H1 (cell line): ENCODE measurements at regions not wholly inside any gene's neighbourhood (a gene's known extent, or its start where the extent isn't known, plus 50 kb on each side); places are given as distances from the start of the nearest gene placed in this dataset.

Experiments used
- CTCF ChIA-PET: fragments of 300-600 bp; sonication (Branson Sonifier 250); formaldehyde crosslinking; loops from one replicate; lab custom pipeline; 2021; ENCODE audit not compliant: partially characterized antibody; lab: Charles Lee
- POLR2A ChIA-PET: fragments of 300-600 bp; sonication (Branson Sonifier 250); formaldehyde crosslinking; loops from one replicate; lab custom pipeline; 2021; ENCODE audit warnings: inconsistent platforms; ENCODE audit not compliant: partially characterized antibody; lab: Charles Lee
- DNase-seq, 2 experiments: peaks; one replicate each; pipeline versions ENCODE4 v3.0.0 to v3.0.0-alpha.2; 2010 to 2022; ENCODE audit warnings: low spot score in 2 of 2, low read depth in 1 of 2, mixed read lengths in 1 of 2
- FAIRE-seq: peaks from 2 replicates; lab custom pipeline; 2011; peaks lifted over from hg19 to GRCh38; lab: Jason Lieb, UNC
- H2AFZ ChIP-seq: 2 replicates; pipeline ENCODE4 v1.8.1; 2012; ENCODE audit warnings: low read length, inconsistent platforms
- H2AK5ac ChIP-seq: 2 replicates; pipeline ENCODE4 v1.6.1; 2013; ENCODE audit warnings: low read depth, low read length
- H2BK120ac ChIP-seq: replicated peaks from 2 replicates; pipeline ENCODE3; 2013; ENCODE audit warnings: low read depth, low read length, inconsistent platforms
- H2BK12ac ChIP-seq: 2 replicates; pipeline ENCODE4 v1.6.1; 2013; ENCODE audit warnings: low read depth, low read length
- H2BK15ac ChIP-seq: 2 replicates; pipeline ENCODE4 v1.6.1; 2013; ENCODE audit warnings: low read length
- H2BK20ac ChIP-seq: 2 replicates; pipeline ENCODE4 v1.6.1; 2013; ENCODE audit warnings: low read length
- H2BK5ac ChIP-seq: 2 replicates; pipeline ENCODE4 v1.6.1; 2013; ENCODE audit warnings: low read depth, low read length
- H3K14ac ChIP-seq: 2 replicates; pipeline ENCODE4 v1.6.1; 2013; ENCODE audit warnings: inconsistent platforms; ENCODE audit not compliant: insufficient read length
- H3K18ac ChIP-seq: 2 replicates; pipeline ENCODE4 v1.6.1; 2013; ENCODE audit warnings: low read length; ENCODE audit errors: extremely low read depth
- H3K23ac ChIP-seq: 2 replicates; pipeline ENCODE4 v1.6.1; 2013; ENCODE audit warnings: inconsistent platforms; ENCODE audit not compliant: insufficient read length
- H3K23me2 ChIP-seq: 2 replicates; pipeline ENCODE4 v1.6.1; 2013; ENCODE audit warnings: low read depth, low read length
- H3K27ac ChIP-seq: 2 replicates; pipeline ENCODE4 v1.6.1; 2011; ENCODE audit warnings: low read depth, low read length, inconsistent platforms
- H3K27me3 ChIP-seq, 4 experiments: replicated peaks in 1 of 4; 1 replicate in 1 of 4; 2 replicates in 3 of 4; pipeline versions ENCODE4 v1.6.1 to v1.8.1; 2011 to 2013; ENCODE audit warnings: low read length in 3 of 4, mild to moderate bottlenecking in 3 of 4, inconsistent platforms in 2 of 4, mixed read lengths in 2 of 4, moderate library complexity in 1 of 4; ENCODE audit not compliant: control insufficient read depth in 3 of 4, insufficient read depth in 3 of 4; ENCODE audit errors: extremely low read depth in 1 of 4
- H3K36me3 ChIP-seq, 4 experiments: 2 replicates each; pipeline versions ENCODE4 v1.6.1 to v1.8.1; 2011 to 2013; ENCODE audit warnings: mild to moderate bottlenecking in 4 of 4, low read length in 3 of 4, moderate library complexity in 2 of 4, control low read depth in 1 of 4, inconsistent platforms in 1 of 4; ENCODE audit not compliant: insufficient read depth in 4 of 4, control insufficient read depth in 2 of 4
- H3K4ac ChIP-seq: replicated peaks from 2 replicates; pipeline ENCODE3; 2013; ENCODE audit warnings: low read length, low read depth, mixed read lengths, inconsistent platforms; ENCODE audit not compliant: insufficient read length
- H3K4me1 ChIP-seq, 4 experiments: replicated peaks in 1 of 4; 1 replicate in 1 of 4; 2 replicates in 3 of 4; pipeline versions ENCODE4 v1.6.1 to v1.8.1; 2011 to 2013; ENCODE audit warnings: low read length in 3 of 4, inconsistent platforms in 2 of 4, mixed read lengths in 1 of 4; ENCODE audit not compliant: insufficient read depth in 4 of 4, control insufficient read depth in 3 of 4
- H3K4me2 ChIP-seq, 2 experiments: 2 replicates each; pipeline versions ENCODE4 v1.6.1 to v1.8.1; 2011 to 2013; ENCODE audit warnings: low read depth in 2 of 2, low read length in 2 of 2, control low read depth in 1 of 2, inconsistent platforms in 1 of 2, mild to moderate bottlenecking in 1 of 2; ENCODE audit not compliant: insufficient read depth in 1 of 2
- H3K4me3 ChIP-seq, 4 experiments: fragments of 200-600, 300-600 bp in 1 of 4; sonication (generic), shearing (Covaris generic), sonication (Bioruptor Twin) in 1 of 4; 2 replicates each; pipeline versions ENCODE4 v1.5.1 to v1.8.1; 2011 to 2016; ENCODE audit warnings: low read length in 4 of 4, low read depth in 3 of 4, control low read depth in 2 of 4, inconsistent platforms in 2 of 4, mild to moderate bottlenecking in 2 of 4, mixed read lengths in 1 of 4, moderate library complexity in 1 of 4; ENCODE audit not compliant: insufficient read depth in 2 of 4; ENCODE audit errors: extremely low read depth in 1 of 4
- H3K56ac ChIP-seq: replicated peaks from 2 replicates; pipeline ENCODE3; 2013; ENCODE audit warnings: low read depth, mild to moderate bottlenecking, mixed read lengths, low read length, inconsistent platforms; ENCODE audit not compliant: insufficient read length
- H3K79me1 ChIP-seq: 2 replicates; pipeline ENCODE4 v1.6.1; 2013; ENCODE audit warnings: low read depth, low read length, control low read depth
- H3K79me2 ChIP-seq, 2 experiments: 2 replicates each; pipeline versions ENCODE4 v1.6.1 to v1.8.1; 2012 to 2013; ENCODE audit warnings: low read length in 2 of 2, mild to moderate bottlenecking in 2 of 2, inconsistent platforms in 1 of 2; ENCODE audit not compliant: insufficient read depth in 2 of 2, control insufficient read depth in 1 of 2
- H3K9ac ChIP-seq, 4 experiments: replicated peaks in 1 of 4; 1 replicate in 1 of 4; 2 replicates in 3 of 4; pipeline versions ENCODE4 v1.6.1 to v1.8.1; 2011 to 2013; ENCODE audit warnings: low read depth in 3 of 4, low read length in 3 of 4, control low read depth in 2 of 4, mild to moderate bottlenecking in 2 of 4, moderate library complexity in 2 of 4, inconsistent platforms in 1 of 4; ENCODE audit errors: extremely low read depth in 1 of 4
- H3K9me3 ChIP-seq, 2 experiments: 2 replicates each; pipeline versions ENCODE4 v1.6.1 to v1.8.1; 2012 to 2013; ENCODE audit warnings: mild to moderate bottlenecking in 2 of 2, moderate library complexity in 2 of 2, control low read depth in 1 of 2, inconsistent platforms in 1 of 2, low read depth in 1 of 2, low read length in 1 of 2, mixed read lengths in 1 of 2; ENCODE audit not compliant: insufficient read depth in 2 of 2
- H4K20me1 ChIP-seq, 2 experiments: replicated peaks in 1 of 2; 2 replicates each; pipeline versions ENCODE3 to v1.8.1; 2011 to 2013; ENCODE audit warnings: inconsistent platforms in 2 of 2, low read length in 2 of 2, mild to moderate bottlenecking in 1 of 2; ENCODE audit not compliant: insufficient read depth in 2 of 2, control insufficient read depth in 1 of 2
- H4K5ac ChIP-seq: 2 replicates; pipeline ENCODE4 v1.6.1; 2013; ENCODE audit warnings: low read length, low read depth, mixed read lengths, inconsistent platforms; ENCODE audit not compliant: insufficient read length
- H4K8ac ChIP-seq: 2 replicates; pipeline ENCODE4 v1.8.0; 2013; ENCODE audit warnings: mild to moderate bottlenecking, moderate library complexity, low read length, inconsistent platforms; ENCODE audit not compliant: insufficient read depth; ENCODE audit errors: extremely low read depth
- H4K91ac ChIP-seq: replicated peaks from 2 replicates; pipeline ENCODE3; 2013; ENCODE audit warnings: low read length, mixed read lengths, inconsistent platforms; ENCODE audit not compliant: insufficient read length
- ASH2L ChIP-seq: fragments of 200-600, 300-600 bp; sonication (generic); IDR thresholded peaks from one replicate; pipeline ENCODE4 v1.7.1; 2017; ENCODE audit warnings: low read length
- CREB1 ChIP-seq: IDR thresholded peaks from 2 replicates; pipeline ENCODE4 v1.6.1; 2012; ENCODE audit warnings: inconsistent platforms
- FOSL1 ChIP-seq: IDR thresholded peaks from 2 replicates; pipeline ENCODE4 v1.6.1; 2011; ENCODE audit warnings: mild to moderate bottlenecking, low read depth, low read length, moderate library complexity; ENCODE audit not compliant: insufficient read depth
- POU5F1 ChIP-seq: IDR thresholded peaks from 2 replicates; pipeline ENCODE4 v1.6.1; 2011; ENCODE audit warnings: low read depth, mild to moderate bottlenecking, low read length, moderate library complexity
- RXRA ChIP-seq: IDR thresholded peaks from 2 replicates; pipeline ENCODE4 v1.6.1; 2011; ENCODE audit warnings: low read depth, mild to moderate bottlenecking, low read length, moderate library complexity; ENCODE audit not compliant: insufficient read depth
- ZNF274 ChIP-seq: IDR thresholded peaks from 2 replicates; pipeline ENCODE4 v1.7.0; 2012; ENCODE audit warnings: low read length, borderline replicate concordance; ENCODE audit errors: extremely low read depth
- WGBS, 2 experiments: shearing (Covaris generic) in 1 of 2; methylation state at CpG; one replicate each; pipeline versions ENCODE4 v1.1.6 to v1.1.7; 2013 to 2015; ENCODE audit warnings: low lambda C conversion rate in 2 of 2, mixed read lengths in 2 of 2, inconsistent platforms in 1 of 2, low coverage in 1 of 2, missing lambda C conversion rate in 1 of 2; ENCODE audit not compliant: insufficient replicate concordance in 2 of 2, insufficient coverage in 1 of 2, insufficient read length in 1 of 2; ENCODE audit errors: extremely low coverage in 1 of 2, missing lambda C conversion rate in 1 of 2; 5-methylcytosine and 5-hydroxymethylcytosine counted together

- H3K18ac ChIP-seq, result no peak overlapping the region; the same call in 1 of the 2 replicates
- no peaks in the 10 kb centered on the region for H3K36me3 ChIP-seq
- no peak overlapping the region for H4K8ac ChIP-seq
- no peak overlapping the region for H2BK20ac ChIP-seq
- H2BK12ac ChIP-seq, result no peak overlapping the region
- H3K4me2 ChIP-seq, result no peak overlapping the region
- no peak overlapping the region for H4K5ac ChIP-seq
- no peak for TF ChIP-seq ASH2L
- TF ChIP-seq RXRA, result no peak
- TF ChIP-seq ZNF274, result no peak
- TF ChIP-seq POU5F1, result no peak
- no peak for TF ChIP-seq FOSL1
- no peak for TF ChIP-seq CREB1
- CTCF ChIA-PET, result interaction anchor here (0.7 to 3.0 kb wide), 4 partner anchors 13 to 712 kb away, joined by 3 to 11 read pairs (median 5); no protein-coding TSS in a partner anchor
- 85% methylated on average over 5 of the region's 5 CpGs; no CpG with 5 or more reads in 1 of the 2 experiments for WGBS, 2 experiments
- H3K4me3 ChIP-seq, result no peak overlapping the region
- H4K91ac ChIP-seq, result no peak overlapping the region
- H4K20me1 ChIP-seq, result no peaks in the 10 kb centered on the region
- no peaks in the 10 kb centered on the region for H3K79me1 ChIP-seq
- H2AK5ac ChIP-seq, result no peak overlapping the region
- H2BK120ac ChIP-seq, result no peak overlapping the region
- H3K56ac ChIP-seq, result no peak overlapping the region
- POLR2A ChIA-PET, result no interaction called here
- H3K23ac ChIP-seq, result no peak overlapping the region
- no peak overlapping the region for H3K4ac ChIP-seq
- no peak overlapping the region for H3K14ac ChIP-seq
- DNase-seq, result no peak
- no peaks in the 10 kb centered on the region for H3K4me1 ChIP-seq
- no peak overlapping the region for H3K27ac ChIP-seq
- H2BK15ac ChIP-seq, result no peak overlapping the region
- no peak overlapping the region for H3K9ac ChIP-seq
- H2AFZ ChIP-seq, result no peak overlapping the region
- no peaks in the 10 kb centered on the region for H3K23me2 ChIP-seq
- H3K79me2 ChIP-seq, result no peaks in the 10 kb centered on the region
- H2BK5ac ChIP-seq, result no peak overlapping the region
- H3K9me3 ChIP-seq, result no peaks in the 10 kb centered on the region
- FAIRE-seq, result no peak
- no peaks in the 10 kb centered on the region for H3K27me3 ChIP-seq
Measured at GRCh38 chr14:78073028-78073427, 97.1 kb upstream of the NRXN3 start.
